GM12865 (cell line): ENCODE measurements at regions not wholly inside any gene's neighbourhood (a gene's known extent, or its start where the extent isn't known, plus 50 kb on each side); places are given as distances from the start of the nearest gene placed in this dataset.

Experiments
- DNase-seq: peaks from one replicate; pipeline ENCODE4 v3.0.0; 2010; ENCODE audit warnings: low read depth
- H3K4me3 ChIP-seq: 2 replicates; pipeline ENCODE4 v1.5.1; 2011; ENCODE audit warnings: mild to moderate bottlenecking, low read depth, low read length, control low read depth
- CTCF ChIP-seq: IDR thresholded peaks from 2 replicates; pipeline ENCODE4 v1.5.1; 2011; ENCODE audit warnings: low read length, control low read depth, low read depth, inconsistent platforms; ENCODE audit not compliant: insufficient read depth; ENCODE audit errors: missing control alignments

- no peak for TF ChIP-seq CTCF
- DNase-seq = no peak
- no peak overlapping the region for H3K4me3 ChIP-seq
These were observed 140.1 kb upstream of the CPSF6 start for GRCh38 chr12:69099201-69099837.

- TF ChIP-seq CTCF = no peak
- DNase-seq = no peak
- H3K4me3 ChIP-seq = no peak overlapping the region
These were observed 137.9 kb upstream of the CPSF6 start for GRCh38 chr12:69101505-69101904.

- no peak for DNase-seq
- no peak for TF ChIP-seq CTCF
- no peak overlapping the region for H3K4me3 ChIP-seq
These were observed 136.5 kb upstream of the CPSF6 start for GRCh38 chr12:69102856-69103255.

- DNase-seq = no peak
- no peak for TF ChIP-seq CTCF
- no peak overlapping the region for H3K4me3 ChIP-seq
These were observed 134.0 kb upstream of the CPSF6 start for GRCh38 chr12:69105101-69105962.

GRCh38 chr12:69106482-69107118 is 132.8 kb upstream of the CPSF6 start:
- DNase-seq = no peak
- no peak overlapping the region for H3K4me3 ChIP-seq
- TF ChIP-seq CTCF = no peak

GRCh38 chr12:69107541-69107940 is 131.8 kb upstream of the CPSF6 start:
- no peak for DNase-seq
- H3K4me3 ChIP-seq = no peak overlapping the region
- TF ChIP-seq CTCF = no peak
